ENCODE measurements at regions not wholly inside any gene's neighbourhood (a gene's known extent, or its start where the extent isn't known, plus 50 kb on each side); places are given as distances from the start of the nearest gene placed in this dataset.

DNA sequence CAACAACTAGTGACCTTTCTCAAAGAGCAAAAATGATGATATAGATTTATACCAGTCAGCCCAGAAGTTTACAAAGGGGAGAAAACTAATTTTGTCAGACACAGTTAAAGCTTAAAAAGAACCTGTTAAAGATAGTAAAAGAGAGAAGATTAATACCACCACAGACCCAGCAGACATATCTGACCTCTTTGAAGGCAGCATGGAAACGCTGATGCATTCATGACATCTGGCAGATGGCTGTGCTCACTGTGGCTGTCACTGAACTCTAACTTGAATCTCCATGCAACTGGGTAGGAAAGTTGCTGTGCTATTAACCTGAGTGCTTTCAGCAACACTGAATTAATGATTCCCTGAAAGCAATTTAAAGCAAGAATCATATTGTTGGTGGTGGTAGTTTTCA lies 159.8 kb upstream of the PRDM1 start:
- ATAC-seq = no peak
- TF ChIP-seq, protein P1, sequence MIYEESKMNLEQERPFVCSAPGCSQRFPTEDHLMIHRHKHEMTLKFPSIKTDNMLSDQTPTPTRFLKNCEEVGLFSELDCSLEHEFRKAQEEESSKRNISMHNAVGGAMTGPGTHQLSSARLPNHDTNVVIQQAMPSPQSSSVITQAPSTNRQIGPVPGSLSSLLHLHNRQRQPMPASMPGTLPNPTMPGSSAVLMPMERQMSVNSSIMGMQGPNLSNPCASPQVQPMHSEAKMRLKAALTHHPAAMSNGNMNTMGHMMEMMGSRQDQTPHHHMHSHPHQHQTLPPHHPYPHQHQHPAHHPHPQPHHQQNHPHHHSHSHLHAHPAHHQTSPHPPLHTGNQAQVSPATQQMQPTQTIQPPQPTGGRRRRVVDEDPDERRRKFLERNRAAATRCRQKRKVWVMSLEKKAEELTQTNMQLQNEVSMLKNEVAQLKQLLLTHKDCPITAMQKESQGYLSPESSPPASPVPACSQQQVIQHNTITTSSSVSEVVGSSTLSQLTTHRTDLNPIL (CRISPR knock-in tag; IDR thresholded peaks at IDR 0.05; ENCODE audit: low read depth) = no peak
- TF ChIP-seq CSDC2 (CRISPR knock-in tag; IDR thresholded peaks at IDR 0.05) = no peak
- TF ChIP-seq ZNF8 (CRISPR knock-in tag; IDR thresholded peaks at IDR 0.05) = no peak
- TF ChIP-seq, protein P2, sequence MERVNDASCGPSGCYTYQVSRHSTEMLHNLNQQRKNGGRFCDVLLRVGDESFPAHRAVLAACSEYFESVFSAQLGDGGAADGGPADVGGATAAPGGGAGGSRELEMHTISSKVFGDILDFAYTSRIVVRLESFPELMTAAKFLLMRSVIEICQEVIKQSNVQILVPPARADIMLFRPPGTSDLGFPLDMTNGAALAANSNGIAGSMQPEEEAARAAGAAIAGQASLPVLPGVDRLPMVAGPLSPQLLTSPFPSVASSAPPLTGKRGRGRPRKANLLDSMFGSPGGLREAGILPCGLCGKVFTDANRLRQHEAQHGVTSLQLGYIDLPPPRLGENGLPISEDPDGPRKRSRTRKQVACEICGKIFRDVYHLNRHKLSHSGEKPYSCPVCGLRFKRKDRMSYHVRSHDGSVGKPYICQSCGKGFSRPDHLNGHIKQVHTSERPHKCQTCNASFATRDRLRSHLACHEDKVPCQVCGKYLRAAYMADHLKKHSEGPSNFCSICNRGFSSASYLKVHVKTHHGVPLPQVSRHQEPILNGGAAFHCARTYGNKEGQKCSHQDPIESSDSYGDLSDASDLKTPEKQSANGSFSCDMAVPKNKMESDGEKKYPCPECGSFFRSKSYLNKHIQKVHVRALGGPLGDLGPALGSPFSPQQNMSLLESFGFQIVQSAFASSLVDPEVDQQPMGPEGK (CRISPR knock-in tag; IDR thresholded peaks at IDR 0.05; ENCODE audit: borderline replicate concordance) = no peak
- no peak for TF ChIP-seq ZFP30 (CRISPR knock-in tag; IDR thresholded peaks at IDR 0.05)
- TF ChIP-seq, protein P3, sequence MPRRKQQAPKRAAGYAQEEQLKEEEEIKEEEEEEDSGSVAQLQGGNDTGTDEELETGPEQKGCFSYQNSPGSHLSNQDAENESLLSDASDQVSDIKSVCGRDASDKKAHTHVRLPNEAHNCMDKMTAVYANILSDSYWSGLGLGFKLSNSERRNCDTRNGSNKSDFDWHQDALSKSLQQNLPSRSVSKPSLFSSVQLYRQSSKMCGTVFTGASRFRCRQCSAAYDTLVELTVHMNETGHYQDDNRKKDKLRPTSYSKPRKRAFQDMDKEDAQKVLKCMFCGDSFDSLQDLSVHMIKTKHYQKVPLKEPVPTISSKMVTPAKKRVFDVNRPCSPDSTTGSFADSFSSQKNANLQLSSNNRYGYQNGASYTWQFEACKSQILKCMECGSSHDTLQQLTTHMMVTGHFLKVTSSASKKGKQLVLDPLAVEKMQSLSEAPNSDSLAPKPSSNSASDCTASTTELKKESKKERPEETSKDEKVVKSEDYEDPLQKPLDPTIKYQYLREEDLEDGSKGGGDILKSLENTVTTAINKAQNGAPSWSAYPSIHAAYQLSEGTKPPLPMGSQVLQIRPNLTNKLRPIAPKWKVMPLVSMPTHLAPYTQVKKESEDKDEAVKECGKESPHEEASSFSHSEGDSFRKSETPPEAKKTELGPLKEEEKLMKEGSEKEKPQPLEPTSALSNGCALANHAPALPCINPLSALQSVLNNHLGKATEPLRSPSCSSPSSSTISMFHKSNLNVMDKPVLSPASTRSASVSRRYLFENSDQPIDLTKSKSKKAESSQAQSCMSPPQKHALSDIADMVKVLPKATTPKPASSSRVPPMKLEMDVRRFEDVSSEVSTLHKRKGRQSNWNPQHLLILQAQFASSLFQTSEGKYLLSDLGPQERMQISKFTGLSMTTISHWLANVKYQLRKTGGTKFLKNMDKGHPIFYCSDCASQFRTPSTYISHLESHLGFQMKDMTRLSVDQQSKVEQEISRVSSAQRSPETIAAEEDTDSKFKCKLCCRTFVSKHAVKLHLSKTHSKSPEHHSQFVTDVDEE (CRISPR knock-in tag; IDR thresholded peaks at IDR 0.05) = no peak
- no peak for TF ChIP-seq RARB (CRISPR knock-in tag; IDR thresholded peaks at IDR 0.05)
- TF ChIP-seq GLIS3 (CRISPR knock-in tag; IDR thresholded peaks at IDR 0.05) = no peak
- TF ChIP-seq ISL1 (CRISPR knock-in tag; IDR thresholded peaks at IDR 0.05) = no peak
- no peak for TF ChIP-seq ZC3H10 (CRISPR knock-in tag; IDR thresholded peaks at IDR 0.05)
- TF ChIP-seq SNAI2 (CRISPR knock-in tag; IDR thresholded peaks at IDR 0.05) = no peak
- no peak for TF ChIP-seq ESRRG (CRISPR knock-in tag; IDR thresholded peaks at IDR 0.05)

DNA sequence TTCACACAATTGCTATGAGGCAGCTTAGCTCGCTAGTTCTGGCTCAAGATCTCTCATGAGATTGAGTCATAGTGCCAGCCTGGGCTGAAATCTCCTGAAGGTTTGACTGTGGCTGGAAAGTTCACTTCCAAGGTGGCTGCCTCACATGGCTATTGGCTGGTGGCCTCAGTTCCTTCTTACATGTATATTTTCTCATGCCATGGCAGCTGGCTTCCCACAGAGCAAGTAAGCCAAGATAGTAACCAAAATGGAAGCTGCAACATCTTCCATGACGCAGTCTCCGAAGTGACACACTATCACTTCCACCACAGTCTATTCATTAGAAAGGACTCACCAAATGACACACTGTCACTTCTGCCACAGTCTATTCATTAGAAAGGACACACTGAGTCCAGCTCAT lies 160.4 kb upstream of the PRDM1 start:
- TF ChIP-seq BACH2 (CRISPR knock-in tag; IDR thresholded peaks at IDR 0.05; ENCODE audit: borderline replicate concordance) (no peak), ZNF70 (CRISPR knock-in tag; IDR thresholded peaks at IDR 0.05) (no peak), ZC3H10 (CRISPR knock-in tag; IDR thresholded peaks at IDR 0.05) (no peak), GLIS3 (CRISPR knock-in tag; IDR thresholded peaks at IDR 0.05) (no peak), SNAI2 (CRISPR knock-in tag; IDR thresholded peaks at IDR 0.05) (no peak), ARNTL (CRISPR knock-in tag; IDR thresholded peaks at IDR 0.05; ENCODE audit: borderline replicate concordance, low read depth) (no peak), ZNF565 (CRISPR knock-in tag; conservative IDR thresholded peaks at IDR 0.05; ENCODE audit: low read depth) (no peak), RARB (CRISPR knock-in tag; IDR thresholded peaks at IDR 0.05) (no peak), CSDC2 (CRISPR knock-in tag; IDR thresholded peaks at IDR 0.05) (no peak), OSR1 (CRISPR knock-in tag; IDR thresholded peaks at IDR 0.05) (no peak), ZFP3 (CRISPR knock-in tag; IDR thresholded peaks at IDR 0.05) (no peak)
- TF ChIP-seq, protein P4, sequence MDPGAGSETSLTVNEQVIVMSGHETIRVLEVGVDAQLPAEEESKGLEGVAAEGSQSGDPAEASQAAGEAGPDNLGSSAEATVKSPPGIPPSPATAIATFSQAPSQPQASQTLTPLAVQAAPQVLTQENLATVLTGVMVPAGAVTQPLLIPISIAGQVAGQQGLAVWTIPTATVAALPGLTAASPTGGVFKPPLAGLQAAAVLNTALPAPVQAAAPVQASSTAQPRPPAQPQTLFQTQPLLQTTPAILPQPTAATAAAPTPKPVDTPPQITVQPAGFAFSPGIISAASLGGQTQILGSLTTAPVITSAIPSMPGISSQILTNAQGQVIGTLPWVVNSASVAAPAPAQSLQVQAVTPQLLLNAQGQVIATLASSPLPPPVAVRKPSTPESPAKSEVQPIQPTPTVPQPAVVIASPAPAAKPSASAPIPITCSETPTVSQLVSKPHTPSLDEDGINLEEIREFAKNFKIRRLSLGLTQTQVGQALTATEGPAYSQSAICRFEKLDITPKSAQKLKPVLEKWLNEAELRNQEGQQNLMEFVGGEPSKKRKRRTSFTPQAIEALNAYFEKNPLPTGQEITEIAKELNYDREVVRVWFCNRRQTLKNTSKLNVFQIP (CRISPR knock-in tag; IDR thresholded peaks at IDR 0.05; ENCODE audit: borderline replicate concordance, low read depth) = no peak
- TF ChIP-seq, protein P5, sequence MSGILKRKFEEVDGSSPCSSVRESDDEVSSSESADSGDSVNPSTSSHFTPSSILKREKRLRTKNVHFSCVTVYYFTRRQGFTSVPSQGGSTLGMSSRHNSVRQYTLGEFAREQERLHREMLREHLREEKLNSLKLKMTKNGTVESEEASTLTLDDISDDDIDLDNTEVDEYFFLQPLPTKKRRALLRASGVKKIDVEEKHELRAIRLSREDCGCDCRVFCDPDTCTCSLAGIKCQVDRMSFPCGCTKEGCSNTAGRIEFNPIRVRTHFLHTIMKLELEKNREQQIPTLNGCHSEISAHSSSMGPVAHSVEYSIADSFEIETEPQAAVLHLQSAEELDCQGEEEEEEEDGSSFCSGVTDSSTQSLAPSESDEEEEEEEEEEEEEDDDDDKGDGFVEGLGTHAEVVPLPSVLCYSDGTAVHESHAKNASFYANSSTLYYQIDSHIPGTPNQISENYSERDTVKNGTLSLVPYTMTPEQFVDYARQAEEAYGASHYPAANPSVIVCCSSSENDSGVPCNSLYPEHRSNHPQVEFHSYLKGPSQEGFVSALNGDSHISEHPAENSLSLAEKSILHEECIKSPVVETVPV (CRISPR knock-in tag; IDR thresholded peaks at IDR 0.05) = no peak
- TF ChIP-seq, protein P3 (CRISPR knock-in tag; IDR thresholded peaks at IDR 0.05) = no peak
- ATAC-seq = no peak

Data from SK-N-SH treated with all-trans-retinoic acid at 6 μM for 48 hours (cell line).